Suppressor macrophage treated with lipopolysaccharide for 1 hour (primary cell): ENCODE measurements at regions not wholly inside any gene's neighbourhood (a gene's known extent, or its start where the extent isn't known, plus 50 kb on each side); places are given as distances from the start of the nearest gene placed in this dataset.

Experiments used
- DNase-seq, 3 donors: peaks; one replicate each; pipeline ENCODE4 v3.0.0-alpha.2; 2020 to 2022

DNA sequence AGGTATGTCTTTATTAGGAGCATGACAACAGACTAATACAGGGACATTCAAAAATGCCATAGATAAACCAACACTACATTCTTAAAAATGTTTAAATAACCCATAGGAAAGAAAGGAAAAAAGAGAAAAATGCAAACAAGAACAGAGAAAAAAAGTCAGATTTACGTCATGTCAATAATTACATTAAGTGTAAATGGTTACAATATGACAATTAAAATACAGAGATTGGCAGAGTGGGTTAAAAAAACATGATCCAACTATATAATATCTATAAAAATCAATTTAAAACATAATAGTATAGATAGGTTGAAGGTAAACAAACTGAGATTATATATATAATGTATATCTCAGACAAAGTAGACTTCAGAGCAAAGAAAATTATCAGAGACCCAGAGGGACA is 255.8 kb downstream of the ANAPC1 start:
- DNase-seq: no peak

DNA sequence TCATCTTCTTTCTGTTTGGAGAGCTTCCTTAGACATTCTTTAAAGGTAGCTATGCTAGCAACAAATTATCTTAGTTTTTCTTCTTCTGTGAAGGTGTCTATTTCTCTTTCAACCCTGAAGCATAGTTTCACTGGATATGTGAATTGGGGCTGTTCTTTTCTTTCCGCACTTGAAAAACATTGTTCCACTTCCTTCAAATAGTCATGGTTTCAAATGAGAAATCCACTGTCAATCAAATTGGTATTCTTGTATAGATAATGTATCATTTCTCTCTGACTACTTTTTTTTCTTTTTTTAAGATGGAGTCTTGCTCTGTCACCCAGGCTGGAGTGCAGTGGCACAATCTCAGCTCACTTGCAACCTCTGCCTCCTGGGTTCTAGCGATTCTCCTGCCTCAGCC is 254.0 kb downstream of the ANAPC1 start:
- no peak for DNase-seq

DNA sequence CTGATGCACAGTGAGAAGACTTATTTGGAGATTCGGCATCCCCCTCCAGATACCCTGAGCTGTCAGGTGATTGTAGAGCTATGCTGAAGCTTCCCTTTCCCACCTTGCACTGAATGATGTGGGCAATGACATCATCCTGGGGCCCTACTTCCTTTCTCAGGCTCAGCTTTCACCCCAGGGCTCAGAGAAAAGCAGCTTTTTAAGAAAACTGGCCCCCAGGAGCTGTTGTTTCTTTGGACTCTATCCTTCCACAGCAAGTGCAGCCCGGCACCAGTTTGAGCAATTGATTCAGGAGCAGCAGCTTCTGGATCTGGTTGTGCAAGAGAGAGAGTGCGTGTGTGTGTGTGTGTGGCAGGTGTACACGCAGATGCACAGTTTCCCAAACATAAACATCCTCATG is 251.3 kb downstream of the ANAPC1 start:
- DNase-seq: peak; percentile 54 to 63 (median 59)

DNA sequence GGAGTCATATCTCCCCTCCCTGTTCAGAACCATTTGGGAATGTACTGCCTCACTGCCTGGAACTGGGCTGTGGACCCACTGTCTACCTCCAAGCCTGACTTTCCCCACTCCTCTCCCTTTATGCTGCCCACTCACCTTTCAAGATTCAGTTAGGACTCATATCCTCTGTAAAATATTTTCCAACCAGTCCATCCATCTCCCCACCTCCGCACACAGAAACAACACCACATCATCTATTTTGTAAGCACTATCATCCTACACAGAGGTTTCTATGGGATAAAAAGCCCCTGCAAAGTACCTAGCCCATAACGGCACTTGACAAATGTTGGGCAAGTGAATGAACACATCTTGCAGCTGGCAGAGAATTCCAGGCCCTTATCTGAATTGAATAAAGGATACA is 250.8 kb downstream of the ANAPC1 start:
- DNase-seq: peak in 1 of 3 donors; percentile 48

DNA sequence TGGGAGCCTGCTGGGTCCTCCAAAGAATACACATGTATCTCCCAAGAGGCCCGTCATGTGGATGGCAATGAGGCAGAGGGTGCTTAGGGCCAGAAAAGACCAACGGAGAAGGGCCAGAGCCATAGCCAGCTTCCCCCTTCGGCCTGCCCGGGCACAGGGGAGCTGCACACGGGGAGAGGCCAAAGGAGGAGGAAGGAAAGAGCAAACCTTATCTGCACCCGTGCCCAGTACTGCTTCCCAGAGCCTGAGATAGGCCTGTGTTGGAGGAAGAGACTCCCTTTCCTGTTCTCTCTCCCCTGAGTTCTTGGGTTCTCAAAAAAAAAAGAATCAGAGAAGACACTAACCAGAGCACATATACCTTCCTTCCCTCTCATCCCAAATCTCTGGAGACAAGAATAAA is 250.3 kb downstream of the ANAPC1 start:
- DNase-seq: no peak

- peak; percentile 59 to 71 (median 61) for DNase-seq
Measured at GRCh38 chr2:111634050-111634794, 249.8 kb downstream of the ANAPC1 start.

- DNase-seq: no peak
Measured at GRCh38 chr2:111634995-111635538, 248.9 kb downstream of the ANAPC1 start.

DNA sequence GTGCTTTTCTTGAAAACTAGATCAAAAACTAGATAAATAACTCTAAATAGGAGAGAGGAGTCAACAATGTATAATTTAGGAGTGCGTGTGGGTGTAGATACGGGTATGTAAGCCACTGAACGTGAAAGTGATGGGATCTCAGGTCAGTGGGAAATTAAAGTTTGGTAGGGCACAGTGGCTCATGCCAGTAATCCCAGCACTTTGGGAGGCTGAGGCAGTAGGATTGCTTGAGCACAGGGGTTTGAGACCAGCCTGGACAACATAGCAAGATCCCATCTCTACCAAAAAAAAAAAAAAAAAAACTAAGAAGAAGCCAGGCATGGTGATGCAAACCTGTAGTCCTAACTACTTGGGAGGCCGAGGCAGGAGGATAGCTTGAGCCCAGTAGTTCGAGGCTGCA is 247.1 kb downstream of the ANAPC1 start:
- DNase-seq: no peak

DNA sequence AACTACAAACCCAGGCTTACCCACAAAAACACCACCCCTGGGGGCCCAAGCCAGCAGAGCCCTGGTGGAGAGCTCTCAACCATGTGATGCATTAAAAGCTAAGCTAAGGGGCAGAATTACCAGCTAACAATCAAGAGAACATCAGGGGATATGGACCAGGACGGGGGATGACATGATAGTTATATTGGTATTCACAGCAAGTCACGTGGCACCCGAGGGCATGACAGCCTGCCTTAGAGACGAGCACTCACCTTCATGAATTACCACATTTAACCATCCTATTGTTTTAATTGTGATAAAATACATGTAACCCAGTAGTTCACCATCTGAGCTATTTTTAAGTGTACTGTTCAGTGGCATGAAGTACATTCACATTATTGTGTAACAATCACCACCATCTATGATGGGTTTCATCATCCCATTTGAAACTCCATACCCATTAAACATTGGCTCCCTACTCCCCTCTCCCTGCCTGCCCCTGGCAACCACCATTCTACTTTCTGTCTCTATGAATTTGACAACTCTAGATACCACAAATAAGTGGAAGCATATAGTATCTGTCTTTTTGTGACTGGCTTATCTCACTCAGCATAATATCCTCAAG is 245.6 kb downstream of the ANAPC1 start:
- no peak for DNase-seq

DNA sequence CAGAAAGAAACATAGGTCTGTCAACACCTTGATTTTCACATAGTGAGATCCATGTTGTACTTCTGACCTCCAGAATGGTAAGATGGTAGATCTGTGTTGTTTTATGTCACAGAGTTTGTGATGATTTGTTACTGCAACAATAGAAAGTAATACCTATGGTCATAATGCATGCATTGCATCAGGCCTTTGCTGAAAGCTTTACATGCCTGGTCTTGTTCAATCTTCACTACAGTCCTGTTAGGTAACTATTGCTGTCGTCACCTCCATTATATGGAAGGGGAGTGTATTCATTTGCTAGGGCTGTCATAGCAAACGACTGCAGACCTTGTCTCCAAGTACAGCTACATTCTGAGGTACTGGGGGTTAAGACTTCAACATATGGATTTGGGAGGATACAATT is 243.5 kb downstream of the ANAPC1 start:
- DNase-seq: no peak

DNA sequence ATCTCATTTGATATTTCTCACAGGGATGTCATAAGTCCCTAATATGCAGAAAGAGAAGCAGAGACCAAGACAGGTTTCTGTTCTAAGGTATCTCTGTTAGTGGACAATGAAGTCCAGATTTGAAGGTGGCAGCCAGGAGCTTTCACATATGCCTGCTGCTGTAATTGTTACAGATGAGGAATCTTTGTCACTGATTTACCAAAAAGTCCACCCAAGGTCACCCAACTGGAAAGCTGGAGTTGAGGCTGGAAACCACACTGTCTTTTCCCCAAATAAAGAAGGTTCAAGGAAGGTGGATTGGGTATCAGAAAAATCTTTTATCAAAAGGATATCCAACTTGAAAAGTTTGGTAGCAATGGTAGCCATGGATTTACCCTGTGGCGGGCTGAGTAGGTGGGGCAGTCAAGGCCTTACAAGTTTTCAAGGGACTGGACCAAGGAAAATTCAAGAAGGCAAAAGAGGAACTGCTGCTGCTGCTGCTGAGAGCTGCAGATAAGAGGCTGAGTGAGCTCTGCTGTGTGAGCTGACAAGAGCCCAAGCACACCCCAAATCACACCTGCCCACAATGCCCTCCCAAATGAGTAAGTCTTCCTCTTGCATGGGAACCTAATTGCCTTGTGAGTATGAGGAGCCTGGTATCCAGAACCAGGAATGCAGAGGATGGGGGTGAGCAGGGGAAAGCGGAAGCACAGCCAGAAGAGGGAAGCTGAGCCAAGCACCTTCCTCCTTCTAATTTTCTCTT is 241.2 kb downstream of the ANAPC1 start:
- DNase-seq: peak; percentile 61 to 68 (median 65)

DNA sequence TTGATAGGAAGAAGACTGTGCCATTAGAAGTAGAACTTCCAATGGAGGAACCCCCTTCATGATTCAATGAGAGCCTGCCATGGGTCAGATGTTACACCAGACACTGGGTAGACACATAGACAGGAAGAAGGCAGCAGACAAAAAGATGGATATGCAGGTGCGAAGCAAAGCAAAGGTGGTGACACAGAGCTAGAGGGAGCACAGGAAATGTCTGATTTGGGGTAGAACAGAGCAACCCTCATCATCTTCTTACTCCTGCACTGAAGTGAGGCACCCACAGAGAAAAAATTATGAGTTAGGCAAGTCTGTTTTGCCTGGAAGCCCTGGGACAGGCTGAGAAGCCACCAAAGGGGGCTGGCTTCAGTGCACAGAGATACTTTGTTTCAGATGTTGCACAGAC is 240.2 kb downstream of the ANAPC1 start:
- no peak for DNase-seq

DNA sequence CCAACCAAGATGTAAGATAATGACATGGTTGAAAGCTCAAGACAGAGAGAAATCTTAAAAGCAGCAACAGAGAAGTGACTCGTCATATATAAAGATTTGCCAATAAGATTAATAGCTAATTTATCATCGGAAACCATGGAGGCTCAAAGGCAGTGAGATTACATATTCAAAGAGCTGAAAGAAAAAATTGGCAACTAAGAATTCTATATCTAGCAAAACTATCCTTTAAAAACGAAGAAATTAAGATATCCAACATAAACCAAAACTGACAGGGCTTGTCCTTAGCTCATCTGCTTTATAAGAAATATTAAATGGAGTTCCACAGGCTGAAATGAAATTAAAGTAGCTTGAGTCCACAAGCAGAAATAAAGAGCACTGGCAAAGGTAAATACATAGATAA is 236.6 kb downstream of the ANAPC1 start:
- no peak for DNase-seq

DNA sequence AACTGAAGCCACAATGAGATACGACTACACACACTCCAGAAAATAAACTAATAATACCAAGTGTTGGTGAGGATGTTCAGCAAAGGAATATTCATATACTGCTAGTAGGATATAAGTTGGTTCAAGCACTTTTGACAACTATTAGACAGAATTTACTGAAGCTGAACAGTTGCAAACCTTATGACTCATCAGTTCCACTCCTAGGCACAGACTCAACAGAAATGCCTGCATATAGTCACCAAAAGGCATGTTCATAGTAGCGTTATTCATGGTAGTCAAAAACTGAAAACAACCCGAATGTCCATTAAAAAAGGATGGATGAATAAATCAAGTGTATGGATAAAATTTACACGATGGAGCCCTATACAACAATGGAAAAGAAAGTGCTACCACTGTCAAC is 232.0 kb downstream of the ANAPC1 start:
- DNase-seq: peak in 2 of 3 donors; percentile 47 to 54

DNA sequence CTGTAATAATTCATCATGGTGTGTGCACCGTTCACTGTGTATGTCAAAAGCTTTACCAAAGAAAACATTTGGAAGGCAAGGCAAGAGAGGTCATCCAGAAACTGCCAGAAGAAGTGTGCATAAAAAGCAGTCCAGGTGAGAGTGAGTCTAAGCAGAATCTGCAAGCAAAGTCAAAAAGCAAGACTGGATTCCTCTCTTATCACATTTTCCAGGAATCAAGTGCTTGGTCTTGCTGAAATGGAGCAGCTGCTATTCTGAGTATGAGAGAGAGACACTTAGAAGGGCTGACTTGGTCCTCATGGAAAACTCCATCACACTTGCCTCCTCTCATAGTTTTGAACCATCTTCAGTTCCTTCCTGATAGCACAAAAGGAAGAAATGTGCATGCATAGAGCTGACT is 231.3 kb downstream of the ANAPC1 start:
- DNase-seq: no peak

DNA sequence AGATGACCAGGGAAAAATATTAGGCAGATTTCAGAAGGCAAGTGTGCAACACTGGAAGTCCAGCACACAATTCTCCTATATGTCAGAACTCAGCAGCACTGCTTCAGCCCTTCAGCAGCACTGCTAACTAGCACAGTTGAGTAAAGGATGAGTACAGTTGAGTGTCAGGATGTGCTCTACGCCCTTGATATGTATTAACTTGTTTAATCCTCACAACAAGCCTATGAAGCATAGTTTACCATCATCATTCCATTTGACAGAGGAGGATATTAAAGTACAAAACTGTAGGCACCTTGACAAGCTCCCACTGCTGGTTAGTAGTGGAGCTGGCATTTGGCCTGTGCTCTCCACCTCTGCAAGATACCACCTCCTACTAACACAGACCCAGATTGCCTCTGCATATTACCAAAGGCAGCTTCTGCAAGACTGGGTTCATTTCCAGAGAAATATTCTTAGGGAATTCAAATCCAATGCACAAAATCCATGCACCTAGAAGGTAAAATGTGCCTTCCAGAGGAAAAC is 230.8 kb downstream of the ANAPC1 start:
- no peak for DNase-seq

DNA sequence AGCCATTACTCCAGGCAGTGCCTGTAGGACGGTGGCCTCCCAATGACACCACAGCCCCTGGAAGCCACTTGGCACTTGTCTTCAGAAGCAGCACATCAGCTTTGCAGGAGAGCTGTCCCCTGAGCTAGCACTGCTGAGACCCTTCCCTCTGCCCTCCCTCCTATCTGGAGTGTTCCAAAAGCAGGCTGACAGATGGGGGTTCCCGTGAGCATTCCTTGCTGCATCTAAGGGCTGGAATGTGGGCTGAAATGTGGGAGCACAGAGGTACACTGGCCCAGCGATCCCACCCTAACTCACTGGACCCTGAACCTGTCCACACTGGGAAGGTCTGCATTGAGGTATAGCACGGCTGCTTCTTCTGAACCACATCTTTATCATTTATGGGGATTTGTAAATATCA is 230.1 kb downstream of the ANAPC1 start:
- DNase-seq: no peak

DNA sequence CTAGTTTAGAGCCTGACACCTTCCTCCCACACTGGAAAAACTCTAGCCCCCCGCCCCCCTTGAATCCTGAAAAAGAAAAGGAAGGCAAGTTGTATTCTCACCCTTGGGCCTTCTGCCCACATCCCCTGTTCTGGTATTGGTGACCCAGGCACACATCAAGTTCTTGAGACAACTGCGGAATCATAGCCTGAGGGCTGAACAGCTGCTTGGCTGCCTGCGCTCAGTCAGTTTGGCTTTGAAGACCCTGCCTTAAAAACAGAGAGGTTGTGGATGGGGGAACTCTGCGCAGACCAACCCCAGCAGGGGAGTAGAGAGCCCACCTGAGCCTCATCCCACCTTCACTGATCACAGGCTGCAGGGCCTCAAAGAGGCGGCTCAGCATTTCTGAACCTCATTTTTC is 229.2 kb downstream of the ANAPC1 start:
- DNase-seq: no peak

DNA sequence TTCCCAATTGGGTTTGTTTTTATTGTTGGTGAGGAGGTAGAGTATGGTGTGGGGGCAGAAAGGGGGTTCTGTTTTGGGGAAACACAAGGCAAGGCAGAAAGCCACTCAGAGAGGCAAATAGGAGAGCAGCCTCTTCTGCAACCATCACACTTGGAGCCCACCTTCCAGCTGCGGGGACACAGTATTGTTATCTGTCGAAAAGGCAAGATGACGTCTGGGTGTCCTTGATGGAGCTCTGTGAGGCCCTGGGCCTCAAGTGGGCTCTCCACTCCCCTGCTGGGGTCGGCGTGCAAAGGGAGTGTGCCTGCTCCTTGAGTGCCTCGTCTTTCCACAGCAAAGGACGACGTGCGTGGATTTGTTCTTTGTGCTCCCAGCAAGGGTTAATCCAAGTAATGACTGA is 227.6 kb downstream of the ANAPC1 start:
- DNase-seq: no peak

DNA sequence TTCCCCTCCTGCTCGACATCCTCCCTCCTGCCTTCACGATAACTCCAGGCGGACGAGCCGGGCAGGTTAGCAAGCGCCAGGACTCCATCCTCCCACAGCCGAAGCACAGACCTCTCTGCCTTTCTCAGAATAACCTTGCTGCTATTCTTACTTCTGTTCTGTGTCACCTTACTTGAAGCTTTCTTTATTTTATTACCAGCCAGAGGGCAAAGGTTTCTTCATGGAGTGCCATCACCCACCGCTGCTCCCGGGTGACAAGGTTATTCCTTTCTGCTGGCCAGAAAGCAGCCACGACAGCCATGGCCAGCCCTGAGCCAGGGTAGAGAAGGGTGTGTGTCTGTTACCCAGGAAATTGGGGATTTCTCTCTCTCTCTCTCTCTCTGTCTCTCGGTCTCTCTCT is 227.1 kb downstream of the ANAPC1 start:
- DNase-seq: no peak

DNA sequence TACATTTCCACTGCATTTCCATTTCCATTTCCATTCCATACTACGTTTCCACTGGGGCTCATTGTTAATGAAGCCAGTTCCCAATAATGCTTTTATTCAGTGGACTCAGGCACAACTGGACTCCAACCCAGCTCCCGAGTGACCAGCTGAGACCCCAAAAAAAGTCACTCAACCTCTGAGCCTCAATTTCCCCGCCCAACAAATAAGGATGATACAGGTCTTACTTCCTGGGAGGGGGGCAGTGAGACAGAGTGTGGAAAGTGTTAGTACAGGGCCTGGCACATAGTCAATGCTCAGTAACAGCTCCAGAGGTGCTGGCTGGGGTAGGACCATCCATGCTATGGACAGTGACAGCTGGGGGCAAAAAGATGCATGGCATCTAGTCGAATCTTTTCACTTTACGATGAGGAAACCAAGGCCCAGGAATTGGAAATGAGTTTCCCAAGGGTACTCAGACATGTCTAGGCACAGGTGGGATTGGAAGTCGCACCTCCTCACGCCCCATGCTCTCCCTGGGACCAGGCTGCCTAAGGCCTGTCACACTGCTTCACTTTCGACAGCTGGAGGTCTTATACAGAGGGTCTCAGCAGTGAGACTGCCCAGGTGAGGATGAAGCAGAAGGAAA is 226.5 kb downstream of the ANAPC1 start:
- no peak for DNase-seq

DNA sequence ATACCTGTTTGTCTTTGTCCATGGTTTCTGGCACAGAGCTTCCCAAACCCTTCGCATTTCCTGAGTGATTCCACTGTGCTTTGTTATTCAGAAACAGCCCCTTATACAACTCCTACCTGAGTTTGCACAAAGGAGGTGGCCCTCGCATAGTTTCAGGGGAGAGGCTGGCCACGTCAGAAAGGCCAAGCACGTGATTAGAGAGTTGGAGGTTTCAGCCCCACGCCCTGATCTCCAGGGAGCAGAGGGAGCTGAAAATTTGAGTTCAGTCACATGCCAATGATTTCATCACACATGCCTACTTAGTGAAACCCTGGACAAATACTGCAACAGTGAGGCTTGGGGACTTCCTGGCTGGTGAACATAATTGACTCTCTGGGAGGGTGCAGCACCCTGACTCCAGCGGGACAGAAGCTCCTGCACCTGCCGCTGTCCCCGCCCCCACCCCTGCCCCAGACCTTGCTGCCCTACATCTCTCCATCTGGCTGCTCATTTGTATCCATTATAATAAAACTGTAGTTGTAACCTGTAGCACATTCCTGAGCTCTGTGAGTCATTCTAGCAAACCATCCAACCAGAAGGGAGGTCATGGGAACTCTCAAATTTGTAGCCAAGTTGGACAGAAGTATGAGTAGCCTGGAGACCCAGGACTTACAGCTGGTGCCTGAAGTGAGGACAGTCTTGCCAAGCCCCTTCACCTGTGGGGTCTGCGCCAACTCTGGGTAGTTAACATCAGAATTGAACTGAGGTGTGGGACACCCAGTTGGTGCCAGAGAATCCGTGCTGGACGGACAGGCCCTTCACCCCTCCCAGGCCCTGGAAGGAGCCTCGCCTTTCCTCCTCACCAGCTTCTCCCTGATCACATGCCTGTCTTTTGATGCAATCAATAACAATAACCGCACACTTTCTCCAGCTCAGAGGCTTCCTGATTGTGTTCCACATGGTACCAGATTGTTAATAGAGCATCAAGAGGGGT is 224.3 kb downstream of the ANAPC1 start:
- DNase-seq: peak; percentile 88 to 93 (median 91)
